IPS-18a (cell line): ENCODE measurements at regions not wholly inside any gene's neighbourhood (a gene's known extent, or its start where the extent isn't known, plus 50 kb on each side); places are given as distances from the start of the nearest gene placed in this dataset.

Source experiments
- H3K27ac ChIP-seq: one replicate; pipeline ENCODE4 v1.5.1; 2013; ENCODE audit warnings: low read length
- H3K27me3 ChIP-seq: one replicate; pipeline ENCODE4 v1.6.1; 2013; ENCODE audit warnings: mild to moderate bottlenecking, low read length; ENCODE audit not compliant: control insufficient read depth, insufficient read depth
- H3K36me3 ChIP-seq: one replicate; pipeline ENCODE4 v1.6.1; 2013; ENCODE audit warnings: low read depth, low read length; ENCODE audit not compliant: control insufficient read depth
- H3K4me1 ChIP-seq: one replicate; pipeline ENCODE4 v1.6.1; 2013; ENCODE audit warnings: low read depth, low read length; ENCODE audit not compliant: control insufficient read depth
- H3K4me3 ChIP-seq: one replicate; pipeline ENCODE4 v1.5.1; 2013; ENCODE audit warnings: low read length
- H3K9ac ChIP-seq: one replicate; pipeline ENCODE4 v1.6.1; 2013; ENCODE audit warnings: mild to moderate bottlenecking, low read length, moderate library complexity
- H3K9me3 ChIP-seq: one replicate; pipeline ENCODE4 v1.6.1; 2013; ENCODE audit warnings: low read depth, low read length; ENCODE audit not compliant: control insufficient read depth

DNA sequence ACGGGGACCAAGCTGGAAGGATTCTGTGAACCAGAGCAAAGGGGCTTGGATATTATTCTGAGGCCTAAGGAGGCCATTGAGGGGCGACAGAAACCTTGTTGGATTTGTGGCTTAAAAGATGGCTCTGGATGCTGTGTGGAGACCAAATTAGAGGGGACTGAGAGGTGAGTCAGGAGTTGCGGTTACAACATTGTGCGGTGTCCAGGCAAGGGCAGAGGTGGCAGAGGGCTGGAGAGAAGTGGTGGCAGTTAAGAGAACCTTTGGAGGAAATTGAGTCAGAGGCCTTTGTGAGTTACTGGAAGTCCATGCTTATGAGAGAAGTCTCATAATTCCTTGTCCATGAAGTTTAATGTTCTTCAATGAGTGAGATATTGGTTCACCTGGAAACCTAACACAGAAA is 143.2 kb downstream of the FAM43A start:
- no peaks in the 10 kb centered on the region for H3K36me3 ChIP-seq
- H3K4me3 ChIP-seq, result no peak overlapping the region
- no peak overlapping the region for H3K9ac ChIP-seq
- no peaks in the 10 kb centered on the region for H3K27me3 ChIP-seq
- no peak overlapping the region for H3K27ac ChIP-seq
- H3K9me3 ChIP-seq, result no peaks in the 10 kb centered on the region
- no peaks in the 10 kb centered on the region for H3K4me1 ChIP-seq

DNA sequence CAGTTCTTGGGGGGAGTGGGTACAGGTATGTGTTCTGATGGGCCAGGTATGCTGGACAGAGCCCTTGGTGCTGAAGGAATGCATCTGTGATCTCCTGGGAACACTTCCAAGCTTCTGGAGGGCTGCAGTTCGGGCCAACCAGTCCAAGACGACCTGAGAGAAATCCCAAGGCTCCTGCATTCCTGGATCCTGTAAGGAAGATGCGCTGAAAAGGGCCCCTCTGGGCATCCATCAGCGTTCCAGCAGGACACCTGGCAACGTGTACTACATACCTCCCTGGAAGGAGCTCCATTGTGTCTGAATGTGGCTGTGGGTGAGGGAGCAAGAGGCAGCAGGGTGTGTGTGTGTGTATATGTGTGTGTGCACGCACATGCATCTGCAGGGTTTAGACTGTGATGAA is 144.7 kb downstream of the FAM43A start:
- Histone ChIP-seq H3K9me3 (no peaks in the 10 kb centered on the region), H3K4me1 (no peaks in the 10 kb centered on the region), H3K27ac (no peak overlapping the region)

GRCh38 chr3:194830978-194831377 is 145.3 kb downstream of the FAM43A start:
- Histone ChIP-seq H3K9me3 (no peaks in the 10 kb centered on the region), H3K4me3 (no peak overlapping the region), H3K9ac (no peak overlapping the region), H3K4me1 (no peaks in the 10 kb centered on the region), H3K27me3 (no peaks in the 10 kb centered on the region), H3K27ac (no peak overlapping the region), H3K36me3 (no peaks in the 10 kb centered on the region)

More for the DNA sequence above, 144.7 kb downstream of the FAM43A start:
- H3K36me3 ChIP-seq, result no peaks in the 10 kb centered on the region
- H3K9ac ChIP-seq, result no peak overlapping the region
- H3K4me3 ChIP-seq, result no peak overlapping the region
- H3K27me3 ChIP-seq, result no peaks in the 10 kb centered on the region

- Histone ChIP-seq H3K36me3 (no peaks in the 10 kb centered on the region), H3K4me3 (no peak overlapping the region), H3K27me3 (no peaks in the 10 kb centered on the region), H3K4me1 (no peaks in the 10 kb centered on the region), H3K9ac (no peak overlapping the region), H3K9me3 (no peaks in the 10 kb centered on the region), H3K27ac (no peak overlapping the region)
These were observed 146.8 kb downstream of the FAM43A start for GRCh38 chr3:194832346-194833104.

- no peak overlapping the region for H3K27ac ChIP-seq
- H3K9ac ChIP-seq, result no peak overlapping the region
- no peak overlapping the region for H3K4me3 ChIP-seq
- H3K27me3 ChIP-seq, result no peaks in the 10 kb centered on the region
- H3K36me3 ChIP-seq, result no peaks in the 10 kb centered on the region
- H3K9me3 ChIP-seq, result no peaks in the 10 kb centered on the region
- H3K4me1 ChIP-seq, result no peaks in the 10 kb centered on the region
These were observed 147.6 kb downstream of the FAM43A start for GRCh38 chr3:194833114-194833910.

GRCh38 chr3:194836661-194837060 is 151.0 kb downstream of the FAM43A start:
- H3K9ac ChIP-seq, result no peak overlapping the region
- no peaks in the 10 kb centered on the region for H3K27me3 ChIP-seq
- H3K27ac ChIP-seq, result no peak overlapping the region
- no peaks in the 10 kb centered on the region for H3K36me3 ChIP-seq
- no peaks in the 10 kb centered on the region for H3K9me3 ChIP-seq
- no peak overlapping the region for H3K4me3 ChIP-seq
- no peaks in the 10 kb centered on the region for H3K4me1 ChIP-seq

- Histone ChIP-seq H3K4me1 (no peaks in the 10 kb centered on the region), H3K4me3 (no peak overlapping the region), H3K9me3 (no peaks in the 10 kb centered on the region), H3K9ac (no peak overlapping the region), H3K27me3 (no peaks in the 10 kb centered on the region), H3K36me3 (no peaks in the 10 kb centered on the region), H3K27ac (no peak overlapping the region)
These were observed 151.9 kb downstream of the FAM43A start for GRCh38 chr3:194837457-194838127.

- no peaks in the 10 kb centered on the region for H3K27me3 ChIP-seq
- H3K9me3 ChIP-seq, result no peaks in the 10 kb centered on the region
- no peaks in the 10 kb centered on the region for H3K4me1 ChIP-seq
- no peak overlapping the region for H3K4me3 ChIP-seq
- no peak overlapping the region for H3K27ac ChIP-seq
- no peaks in the 10 kb centered on the region for H3K36me3 ChIP-seq
- no peak overlapping the region for H3K9ac ChIP-seq
These were observed 152.6 kb downstream of the FAM43A start for GRCh38 chr3:194838236-194838635.

DNA sequence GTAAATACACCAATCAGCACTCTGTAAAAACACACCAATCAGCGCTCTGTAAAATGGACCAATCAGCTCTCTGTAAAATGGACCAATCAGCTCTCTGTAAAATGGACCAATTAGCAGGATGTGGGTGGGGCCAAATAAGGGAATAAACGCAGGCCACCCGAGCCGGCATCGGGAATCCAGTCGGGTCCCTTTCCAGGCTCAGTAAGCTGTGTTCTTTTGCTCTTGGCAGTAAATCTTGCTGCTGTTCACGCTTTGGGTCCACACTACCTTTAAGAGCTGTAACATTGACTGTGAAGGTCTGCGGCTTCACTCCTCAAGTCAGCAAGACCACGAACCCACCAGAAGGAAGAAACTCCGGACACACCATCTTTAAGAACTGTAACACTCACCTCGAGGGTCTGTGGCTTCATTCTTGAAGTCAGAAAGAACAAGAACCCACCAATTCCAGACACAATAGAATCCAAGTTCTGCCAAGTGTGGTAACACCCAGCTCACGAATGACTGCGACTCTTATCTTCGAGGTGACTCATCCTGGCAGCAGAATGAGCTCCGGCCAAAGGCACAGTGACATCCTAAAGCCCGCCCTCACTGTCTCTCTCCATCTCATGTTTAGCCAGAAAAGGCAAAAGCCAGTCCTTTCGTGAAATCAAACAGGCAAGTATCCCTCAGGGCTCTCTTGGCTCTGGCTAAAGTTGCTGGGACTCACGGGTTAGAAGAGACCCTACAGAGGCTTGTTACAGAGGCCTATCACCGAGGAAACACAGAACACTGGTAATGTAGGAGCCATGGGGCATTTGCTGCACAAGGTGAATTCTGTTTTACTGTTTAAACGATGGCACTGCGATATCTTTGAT is 155.2 kb downstream of the FAM43A start:
- Histone ChIP-seq H3K9ac (no peak overlapping the region), H3K4me3 (no peak overlapping the region), H3K9me3 (no peaks in the 10 kb centered on the region), H3K27ac (no peak overlapping the region), H3K4me1 (no peaks in the 10 kb centered on the region), H3K27me3 (no peaks in the 10 kb centered on the region), H3K36me3 (no peaks in the 10 kb centered on the region)

DNA sequence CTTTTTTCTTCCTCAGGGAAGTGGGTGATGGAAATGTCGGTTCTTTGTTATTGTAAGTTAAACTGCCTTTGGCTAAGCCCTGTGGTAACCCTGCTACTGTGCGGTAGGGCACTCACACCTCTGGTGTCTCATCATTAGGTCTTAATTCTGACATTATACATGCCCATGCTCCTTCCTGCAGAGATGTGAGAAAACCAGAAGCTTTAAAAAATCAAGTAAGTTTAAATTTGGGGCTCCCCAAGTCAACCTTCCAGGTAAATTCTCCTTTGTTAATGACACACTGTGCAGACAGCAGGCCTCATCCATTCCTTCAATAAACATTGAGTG is 155.8 kb downstream of the FAM43A start:
- no peak overlapping the region for H3K27ac ChIP-seq
- no peaks in the 10 kb centered on the region for H3K36me3 ChIP-seq
- H3K9me3 ChIP-seq, result no peaks in the 10 kb centered on the region
- H3K27me3 ChIP-seq, result no peaks in the 10 kb centered on the region
- H3K4me1 ChIP-seq, result no peaks in the 10 kb centered on the region
- H3K9ac ChIP-seq, result no peak overlapping the region
- H3K4me3 ChIP-seq, result no peak overlapping the region

DNA sequence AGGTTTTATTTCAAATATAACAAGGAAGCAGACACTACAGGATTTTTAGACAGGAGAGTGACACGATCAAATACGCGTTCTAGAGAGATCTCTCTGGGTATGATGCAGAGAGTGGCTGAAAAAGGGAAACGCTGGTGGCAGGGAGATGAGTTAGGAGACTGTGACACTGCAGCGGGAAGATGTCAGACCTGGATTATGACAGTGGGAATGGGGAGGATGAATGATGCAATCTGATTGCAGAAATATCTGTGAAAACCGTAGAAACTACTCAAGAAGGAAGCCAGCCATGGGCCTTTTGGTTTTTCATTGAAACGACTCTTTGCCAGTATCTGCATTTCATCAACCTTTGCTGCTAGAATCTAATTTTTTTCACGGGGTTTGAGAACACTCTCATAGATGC is 157.9 kb downstream of the FAM43A start:
- Histone ChIP-seq H3K4me1 (no peaks in the 10 kb centered on the region), H3K9me3 (no peaks in the 10 kb centered on the region), H3K36me3 (no peaks in the 10 kb centered on the region), H3K9ac (no peak overlapping the region), H3K27ac (no peak overlapping the region), H3K4me3 (no peak overlapping the region), H3K27me3 (no peaks in the 10 kb centered on the region)
